GM21360 (cell line): ENCODE measurements at regions not wholly inside any gene's neighbourhood (a gene's known extent, or its start where the extent isn't known, plus 50 kb on each side); places are given as distances from the start of the nearest gene placed in this dataset.
"Not testable (repeated sequence)": the region's sequence is repeated elsewhere in the genome, so short reads cannot be mapped to it uniquely, and the experiment has no call there.

Experiments
- ATAC-seq: cut with Tn5 transposase; IDR thresholded peaks from one replicate; pipeline ENCODE4 v1.9.1; 2021; ENCODE audit warnings: mild to moderate bottlenecking, moderate library complexity; ENCODE audit not compliant: unreplicated experiment

- no peak for ATAC-seq
Observed at GRCh38 chr5:33059081-33059480, 348.0 kb downstream of the NPR3 start.

DNA sequence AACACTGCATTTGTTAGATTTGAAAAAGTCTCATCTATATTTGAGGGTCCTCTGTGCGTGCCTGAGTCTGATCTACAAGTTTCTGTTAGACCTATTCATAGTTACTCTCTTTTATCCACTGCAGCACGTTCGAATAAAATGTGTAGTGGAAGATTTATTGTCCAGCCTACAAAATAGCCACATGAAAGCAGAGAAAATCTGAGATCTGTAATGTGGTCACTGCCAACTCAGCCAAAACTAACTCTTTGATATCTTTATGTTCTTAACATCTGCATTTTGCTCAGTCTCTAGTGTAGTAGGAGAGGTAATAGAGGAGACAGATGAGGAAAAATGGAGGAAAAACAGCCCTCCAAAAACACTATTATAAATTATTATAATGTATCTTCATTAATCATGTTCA lies 354.0 kb downstream of the NPR3 start:
- ATAC-seq: no peak

DNA sequence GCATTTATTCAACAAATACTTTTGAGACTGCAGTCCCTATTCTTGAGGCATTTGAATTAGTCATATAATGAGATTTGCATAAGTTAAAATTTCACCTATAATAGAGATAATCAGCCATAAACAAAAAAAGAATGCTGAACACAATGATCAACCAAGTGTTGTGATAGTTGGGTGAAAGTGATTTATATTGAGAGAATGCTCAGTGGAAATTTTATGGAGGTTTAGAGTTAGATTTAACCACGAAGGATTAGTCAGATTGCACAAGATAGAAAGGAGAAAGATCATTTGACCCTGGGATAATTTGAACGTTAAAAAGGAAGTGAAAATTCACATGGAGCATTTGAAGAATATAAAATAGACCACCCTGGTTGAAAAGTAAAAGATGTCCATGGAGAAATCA lies 356.2 kb downstream of the NPR3 start:
- ATAC-seq: no peak

GRCh38 chr5:33068786-33069185 lies 357.7 kb downstream of the NPR3 start:
- no peak for ATAC-seq

DNA sequence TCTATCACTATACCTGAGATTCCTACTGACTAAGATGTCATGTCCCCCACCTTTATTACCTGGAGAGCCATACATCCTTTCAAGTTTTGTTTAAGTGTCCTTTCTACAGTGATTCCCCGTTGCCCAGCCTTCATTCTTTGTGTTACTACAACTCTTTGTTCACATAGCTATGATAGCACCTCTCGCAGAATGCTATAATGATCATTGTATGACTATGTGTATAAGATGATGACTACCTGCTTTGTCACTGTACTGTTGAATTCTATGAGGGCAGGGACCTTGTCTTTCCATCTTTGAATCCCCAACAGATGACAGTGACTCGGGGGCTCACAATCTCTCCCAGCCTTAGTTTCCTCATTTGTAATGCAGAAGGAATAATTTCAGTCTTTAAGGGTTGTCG lies 361.2 kb downstream of the NPR3 start:
- ATAC-seq: no peak

DNA sequence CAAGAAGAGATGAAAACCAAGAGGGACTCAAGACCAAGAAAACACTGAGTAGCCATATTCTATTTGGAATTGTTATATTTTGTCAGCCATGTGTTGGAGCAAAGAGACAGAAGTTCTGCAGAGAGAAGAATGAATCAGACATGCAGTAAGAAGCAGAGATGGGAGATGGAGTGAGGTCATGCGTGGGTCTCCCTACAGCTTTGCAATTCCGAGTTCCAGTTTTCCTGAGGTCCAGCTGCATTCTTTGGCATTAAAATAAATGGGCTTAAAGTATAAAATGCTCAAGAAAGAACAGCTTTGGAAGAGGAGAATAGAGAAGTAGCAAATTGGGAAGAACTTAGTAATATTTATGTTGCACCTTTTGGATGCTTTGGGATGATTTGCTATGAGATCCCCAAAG lies 361.6 kb downstream of the NPR3 start:
- ATAC-seq: no peak

GRCh38 chr5:33073881-33074327 lies 362.8 kb downstream of the NPR3 start:
- ATAC-seq: no peak

DNA sequence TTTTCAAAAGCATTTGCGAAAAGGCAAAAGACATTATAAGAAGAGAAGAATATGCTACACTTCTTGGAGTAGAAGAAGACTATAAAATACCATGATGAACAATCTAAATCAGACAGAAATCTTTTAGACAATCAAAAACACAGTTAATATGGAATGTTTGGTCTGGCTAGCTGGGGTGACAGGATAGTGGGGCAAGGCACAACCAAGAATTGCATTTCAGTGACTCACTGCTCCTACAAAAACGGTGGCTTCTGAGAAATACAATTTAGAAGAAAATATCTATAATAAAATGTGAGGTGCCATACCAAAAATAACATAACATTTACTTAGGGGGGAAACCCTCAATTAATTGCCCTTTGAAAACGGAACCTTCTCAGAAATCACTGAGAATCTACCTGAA lies 363.4 kb downstream of the NPR3 start:
- no peak for ATAC-seq

DNA sequence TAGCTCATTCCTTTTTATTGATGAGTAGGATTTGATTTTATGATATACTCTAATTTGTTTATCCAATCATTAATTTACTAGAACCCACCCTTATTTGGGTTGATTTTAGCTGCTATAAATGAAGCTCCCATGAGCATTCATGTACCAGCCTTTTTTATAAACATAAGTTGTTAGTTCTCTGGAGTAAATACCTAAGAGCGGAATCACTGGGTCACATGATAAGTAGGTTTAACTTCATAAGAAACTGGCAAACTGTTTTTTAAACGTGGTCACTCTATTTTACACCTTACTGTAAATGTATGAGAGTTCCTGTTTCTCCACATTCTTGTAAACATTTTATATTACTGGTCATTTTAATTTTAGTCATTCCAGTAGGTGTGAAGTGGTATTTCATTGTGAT lies 364.6 kb downstream of the NPR3 start:
- ATAC-seq: no peak

- ATAC-seq: no peak
Observed at GRCh38 chr5:33079548-33079947, 361.2 kb upstream of the TARS1 start.

DNA sequence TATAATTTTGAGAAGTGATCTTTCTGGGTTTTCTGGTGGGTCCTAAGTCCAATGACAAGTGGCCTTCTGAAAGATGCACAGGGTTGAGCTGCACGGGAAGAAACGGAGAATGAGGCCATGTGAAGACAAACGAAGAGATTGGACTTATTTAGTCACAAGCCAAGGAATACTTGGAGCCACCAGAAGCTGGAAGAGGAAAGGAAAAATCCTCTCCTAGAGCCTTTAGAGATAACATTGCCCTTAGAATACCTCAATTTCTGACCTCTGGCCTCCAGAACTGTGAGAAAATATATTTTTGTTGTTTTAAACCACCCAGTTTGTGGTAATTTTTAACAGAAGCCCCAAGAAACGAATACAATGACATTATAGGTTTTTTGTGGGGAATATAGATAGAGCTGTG lies 360.5 kb upstream of the TARS1 start:
- no peak for ATAC-seq

DNA sequence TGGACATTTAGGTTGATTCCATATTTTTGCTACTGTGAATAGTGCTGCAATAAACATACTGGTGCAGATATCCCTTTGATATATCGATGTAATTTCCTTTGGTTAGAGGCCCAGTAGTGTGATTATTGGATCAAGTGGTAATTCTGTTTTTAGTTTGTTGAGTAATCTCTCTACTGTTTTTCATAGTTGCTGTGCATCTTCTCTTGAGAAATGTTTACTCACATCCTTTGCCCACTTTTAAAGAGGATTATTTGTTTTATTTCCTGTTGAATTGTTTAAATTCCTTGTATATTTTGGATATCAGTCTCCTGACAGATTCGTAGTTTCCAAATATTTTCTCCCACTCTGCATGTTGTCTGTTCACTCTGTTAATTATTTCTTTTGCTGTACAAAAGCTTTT lies 352.6 kb upstream of the TARS1 start:
- ATAC-seq: no peak

DNA sequence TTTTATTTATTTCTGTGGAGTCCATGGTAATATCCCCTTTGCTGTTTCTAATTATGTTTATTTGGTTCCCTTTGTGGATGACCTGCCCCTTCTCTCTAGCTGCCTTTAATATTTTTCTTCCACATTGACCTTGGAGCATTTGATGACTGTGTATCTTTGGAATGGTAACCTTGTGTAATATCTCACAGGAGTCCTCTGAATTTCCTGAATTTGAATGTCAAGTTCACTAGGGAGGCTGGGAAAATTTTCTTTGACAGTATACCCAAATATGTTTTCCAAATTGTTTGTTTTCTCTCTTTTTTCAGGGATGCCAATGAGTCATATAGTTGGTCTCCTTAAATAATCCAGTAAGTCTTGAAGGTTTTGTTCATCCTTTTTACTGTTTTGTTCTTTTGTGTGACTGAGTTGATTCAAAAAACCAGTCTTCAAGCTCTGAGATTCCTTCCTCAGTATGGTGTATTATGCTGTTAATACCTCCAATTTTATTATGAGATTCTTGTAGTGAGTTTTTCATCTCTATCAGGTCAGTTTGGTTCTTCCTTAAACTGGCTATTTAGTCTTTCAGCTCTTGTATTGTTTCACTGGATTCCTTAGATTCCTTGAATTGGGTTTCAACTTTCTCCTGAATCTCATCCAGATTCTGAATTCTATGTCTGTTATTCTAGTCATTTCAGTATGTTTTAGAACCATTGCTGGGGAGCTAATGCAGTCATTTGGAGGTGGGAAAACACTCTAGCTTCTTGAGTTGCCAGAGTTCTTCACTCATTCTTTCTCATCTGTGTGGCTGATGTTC lies 349.0 kb upstream of the TARS1 start:
- ATAC-seq: no peak

- no peak for ATAC-seq
Observed at GRCh38 chr5:33092719-33093118, 348.0 kb upstream of the TARS1 start.

DNA sequence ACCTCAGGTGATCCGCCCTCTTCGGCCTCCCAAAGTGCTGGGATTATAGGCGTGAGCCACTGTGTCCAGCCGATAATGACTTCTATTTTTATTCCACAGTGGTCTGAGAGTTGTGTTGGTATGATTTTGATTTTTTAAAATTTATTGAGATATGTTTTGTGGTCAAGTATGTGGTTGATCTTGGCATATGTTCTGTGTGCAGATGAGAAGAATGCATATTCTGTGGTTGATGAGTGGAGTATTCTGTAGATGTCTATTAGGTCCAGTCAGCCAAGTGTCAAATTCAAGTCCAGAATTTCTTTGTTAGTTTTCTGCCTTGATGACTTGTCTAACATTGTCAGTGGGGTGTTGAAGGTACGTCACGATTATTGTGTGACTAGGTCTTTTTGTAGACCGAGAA lies 338.2 kb upstream of the TARS1 start:
- no peak for ATAC-seq

- ATAC-seq: no peak
Observed at GRCh38 chr5:33105521-33105941, 335.2 kb upstream of the TARS1 start.

- ATAC-seq: not testable (repeated sequence)
Observed at GRCh38 chr5:33110496-33110895, 330.3 kb upstream of the TARS1 start.

DNA sequence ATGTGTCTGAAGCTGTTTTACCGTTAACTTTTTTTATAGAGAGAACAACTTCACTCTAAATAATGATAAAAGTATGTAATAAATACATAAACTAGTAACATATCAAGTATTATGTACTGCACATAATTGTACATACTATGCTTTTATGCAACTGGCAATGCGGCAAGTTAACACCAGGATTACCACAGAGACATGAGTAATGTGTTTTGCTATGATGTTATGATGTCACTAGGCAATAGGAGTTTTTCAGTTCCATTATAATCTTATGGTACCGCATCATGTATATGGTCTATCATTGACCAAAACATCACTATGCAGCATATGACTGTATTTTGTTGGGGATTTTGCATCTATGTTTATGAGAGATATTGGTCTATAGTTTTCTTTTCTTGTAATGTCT lies 326.4 kb upstream of the TARS1 start:
- ATAC-seq: no peak

DNA sequence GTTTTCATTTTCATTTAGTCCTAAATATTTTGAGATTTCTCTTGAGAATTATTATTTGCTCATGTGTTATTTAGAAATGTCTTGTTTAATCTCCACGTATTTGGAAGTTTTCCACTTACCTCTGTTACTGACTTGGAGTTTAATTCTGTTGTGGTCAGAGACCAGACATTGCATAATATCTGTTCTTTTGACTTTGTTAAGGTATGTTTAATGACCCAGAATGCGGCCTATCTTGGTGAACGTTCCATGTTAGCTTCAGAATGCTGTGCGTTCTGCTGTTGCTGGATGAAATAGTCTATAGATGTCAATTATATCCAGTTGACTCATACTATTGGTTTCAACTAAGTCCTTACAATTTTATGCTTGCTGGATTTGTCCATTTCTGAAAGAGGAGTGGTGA lies 325.3 kb upstream of the TARS1 start:
- no peak for ATAC-seq

- no peak for ATAC-seq
Observed at GRCh38 chr5:33118761-33119415, 321.9 kb upstream of the TARS1 start.

GRCh38 chr5:33120671-33121070 lies 320.1 kb upstream of the TARS1 start:
- no peak for ATAC-seq

DNA sequence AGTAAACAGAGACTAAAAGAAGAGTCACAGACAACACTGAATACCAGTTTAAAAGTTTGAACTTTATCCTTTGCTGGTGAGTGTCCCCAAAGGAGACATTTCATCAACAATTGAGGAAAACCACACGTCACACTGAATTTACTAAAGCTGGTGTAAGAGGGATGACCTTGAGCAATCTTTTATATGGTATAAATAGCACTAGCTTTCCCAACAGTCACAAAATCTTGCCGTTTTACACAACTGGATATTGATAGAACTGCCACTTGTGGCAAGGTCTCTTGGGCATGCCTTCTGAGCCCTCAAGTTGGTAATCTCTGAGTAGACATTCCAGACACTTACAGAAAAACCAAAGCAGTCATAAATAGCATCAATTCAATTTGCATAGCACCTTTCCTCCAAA lies 311.5 kb upstream of the TARS1 start:
- ATAC-seq: no peak

DNA sequence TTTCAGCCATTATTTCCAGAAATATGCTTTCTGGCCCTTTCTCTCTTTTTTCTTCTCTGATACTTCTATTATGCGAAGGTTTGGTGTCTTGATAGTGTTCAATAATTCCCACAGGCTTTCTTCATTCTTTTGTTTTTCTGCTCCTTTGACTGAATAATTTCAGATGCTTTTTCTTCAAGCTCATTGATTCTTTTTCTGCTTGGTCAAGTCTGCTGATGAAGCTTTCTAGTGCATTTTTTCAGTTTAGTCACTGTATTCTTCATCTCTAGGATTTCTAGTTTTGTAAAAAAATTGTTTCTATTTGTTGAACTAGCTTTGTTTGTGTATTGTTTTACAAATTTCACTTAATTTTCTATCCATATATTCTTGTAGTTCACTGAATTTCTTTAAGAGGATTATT lies 304.0 kb upstream of the TARS1 start:
- ATAC-seq: no peak
